ENCODE measurements at regions not wholly inside any gene's neighbourhood (a gene's known extent, or its start where the extent isn't known, plus 50 kb on each side); places are given as distances from the start of the nearest gene placed in this dataset.

DNA sequence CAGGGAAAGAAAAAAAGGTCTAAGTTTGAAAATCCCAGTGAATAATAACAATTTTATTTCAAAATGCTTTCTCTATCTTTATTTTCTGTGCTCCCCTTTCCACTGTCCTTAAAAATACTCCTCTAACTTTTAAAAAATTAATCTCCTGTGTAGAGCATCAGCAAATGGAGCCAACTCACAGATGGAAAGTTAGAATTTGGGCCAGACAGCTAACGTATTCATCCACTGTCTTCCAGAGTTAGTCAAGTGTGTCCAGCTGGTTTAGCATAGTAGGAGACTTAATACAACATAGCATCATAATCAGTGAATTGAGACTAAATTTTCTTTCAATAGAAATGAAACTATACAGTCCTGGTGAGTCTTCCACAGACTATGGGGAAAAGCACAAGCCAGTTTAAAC lies 419.0 kb upstream of the LRRC7 start:
- no peak for DNase-seq (ENCODE audit: low spot score in 2 of 2, unreplicated experiment in 2 of 2)

DNA sequence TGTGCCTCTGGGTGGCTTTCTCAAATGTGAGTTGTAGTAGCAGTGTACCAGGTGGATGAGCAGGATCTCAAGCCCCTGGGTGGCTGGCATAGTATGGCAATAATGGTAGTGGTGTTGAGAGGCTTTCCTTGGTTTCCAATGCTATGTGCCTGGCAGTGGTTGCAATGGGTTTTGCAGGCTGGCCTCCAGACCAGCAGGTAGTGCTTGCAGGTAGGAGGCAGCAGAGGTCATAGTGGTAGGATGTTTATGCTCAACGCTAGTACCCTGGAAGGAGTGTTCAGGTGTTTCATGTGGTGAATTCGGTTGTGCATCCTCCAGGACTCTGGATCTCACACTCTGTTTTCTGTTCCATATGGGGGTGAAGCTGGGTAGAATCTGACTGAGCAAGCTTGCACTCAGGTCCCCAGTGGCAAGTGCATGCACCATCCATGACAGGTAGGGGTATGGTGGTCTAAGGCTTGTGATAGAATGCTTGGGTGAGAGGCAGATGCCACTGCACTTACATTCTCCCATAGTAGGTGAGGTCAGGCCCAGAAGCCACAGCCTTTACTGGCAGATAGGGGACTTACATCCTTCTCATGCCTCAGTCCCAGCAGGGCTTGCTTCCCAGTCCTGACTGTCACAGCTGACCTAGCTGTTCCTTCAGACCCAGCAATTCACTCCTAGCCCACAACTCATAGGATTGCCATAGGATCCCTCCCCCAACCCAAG lies 410.5 kb upstream of the LRRC7 start:
- H3K27me3 Mint-ChIP-seq (ENCODE audit: low read depth): no peaks in the 10 kb centered on the region
- H3K27ac Mint-ChIP-seq: no peak overlapping the region
- H3K4me1 Mint-ChIP-seq: no peaks in the 10 kb centered on the region
- peaks cover 30% of the 10 kb centered on the region for H3K9me3 Mint-ChIP-seq
- TF ChIP-seq CTCF (IDR thresholded peaks at IDR 0.05; ENCODE audit: unreplicated experiment): no peak
- H3K4me3 Mint-ChIP-seq: no peak overlapping the region
- DNase-seq (ENCODE audit: low spot score in 2 of 2, unreplicated experiment in 2 of 2): no peak
- H3K36me3 Mint-ChIP-seq: no peaks in the 10 kb centered on the region

More for the DNA sequence above, 419.0 kb upstream of the LRRC7 start:
- no peaks in the 10 kb centered on the region for H3K36me3 Mint-ChIP-seq
- H3K4me1 Mint-ChIP-seq: peaks cover 4% of the 10 kb centered on the region
- no peak overlapping the region for H3K27ac Mint-ChIP-seq
- no peak overlapping the region for H3K4me3 Mint-ChIP-seq
- H3K9me3 Mint-ChIP-seq: peaks cover 14% of the 10 kb centered on the region
- TF ChIP-seq CTCF (IDR thresholded peaks at IDR 0.05; ENCODE audit: unreplicated experiment): no peak
- no peaks in the 10 kb centered on the region for H3K27me3 Mint-ChIP-seq (ENCODE audit: low read depth)

DNA sequence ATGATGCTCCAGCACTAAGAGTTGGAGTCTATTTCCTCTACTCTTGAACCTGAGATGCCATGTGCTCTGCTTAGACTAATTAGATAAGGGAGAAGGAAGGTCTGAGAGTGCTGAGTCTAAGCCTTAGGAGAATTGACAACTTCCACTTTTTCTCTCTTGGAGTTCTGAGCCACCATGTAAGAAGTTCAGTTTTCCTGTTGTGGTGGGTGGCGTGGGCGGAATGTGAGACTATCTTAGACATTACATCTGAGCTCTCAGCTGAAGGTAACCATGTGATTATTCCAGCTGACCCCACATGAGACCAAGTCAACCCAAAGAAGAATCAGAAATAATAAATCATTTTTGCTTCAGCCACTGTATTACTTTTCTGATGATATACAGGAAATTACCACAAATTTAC lies 404.5 kb upstream of the LRRC7 start:
- Mint-ChIP-seq H3K27ac (no peak overlapping the region), H3K4me3 (no peak overlapping the region), H3K36me3 (no peaks in the 10 kb centered on the region)

GRCh38 chr1:69163779-69164178 lies 403.9 kb upstream of the LRRC7 start:
- H3K4me1 Mint-ChIP-seq: peaks cover 3% of the 10 kb centered on the region
- no peaks in the 10 kb centered on the region for H3K27me3 Mint-ChIP-seq (ENCODE audit: low read depth)
- DNase-seq (ENCODE audit: low spot score in 2 of 2, unreplicated experiment in 2 of 2): no peak
- TF ChIP-seq CTCF (IDR thresholded peaks at IDR 0.05; ENCODE audit: unreplicated experiment): no peak
- no peaks in the 10 kb centered on the region for H3K9me3 Mint-ChIP-seq
- H3K36me3 Mint-ChIP-seq: no peaks in the 10 kb centered on the region
- no peak overlapping the region for H3K27ac Mint-ChIP-seq
- no peak overlapping the region for H3K4me3 Mint-ChIP-seq

More for the DNA sequence above, 404.5 kb upstream of the LRRC7 start:
- no peak for DNase-seq (ENCODE audit: low spot score in 2 of 2, unreplicated experiment in 2 of 2)
- TF ChIP-seq CTCF (IDR thresholded peaks at IDR 0.05; ENCODE audit: unreplicated experiment): no peak
- Mint-ChIP-seq H3K9me3 (no peaks in the 10 kb centered on the region), H3K4me1 (peaks cover 3% of the 10 kb centered on the region), H3K27me3 (ENCODE audit: low read depth) (no peaks in the 10 kb centered on the region)

- H3K27me3 Mint-ChIP-seq (ENCODE audit: low read depth): no peaks in the 10 kb centered on the region
- H3K9me3 Mint-ChIP-seq: peaks cover 12% of the 10 kb centered on the region
- DNase-seq (ENCODE audit: low spot score in 2 of 2, unreplicated experiment in 2 of 2): no peak
- TF ChIP-seq CTCF (IDR thresholded peaks at IDR 0.05; ENCODE audit: unreplicated experiment): no peak
- peaks cover 3% of the 10 kb centered on the region for H3K4me1 Mint-ChIP-seq
- no peak overlapping the region for H3K27ac Mint-ChIP-seq
- no peak overlapping the region for H3K4me3 Mint-ChIP-seq
- no peaks in the 10 kb centered on the region for H3K36me3 Mint-ChIP-seq
Observed at GRCh38 chr1:69167876-69168275, 399.8 kb upstream of the LRRC7 start.

All from mesothelial cell of epicardium (in vitro differentiated cells).